ENCODE measurements at regions not wholly inside any gene's neighbourhood (a gene's known extent, or its start where the extent isn't known, plus 50 kb on each side); places are given as distances from the start of the nearest gene placed in this dataset.

DNA sequence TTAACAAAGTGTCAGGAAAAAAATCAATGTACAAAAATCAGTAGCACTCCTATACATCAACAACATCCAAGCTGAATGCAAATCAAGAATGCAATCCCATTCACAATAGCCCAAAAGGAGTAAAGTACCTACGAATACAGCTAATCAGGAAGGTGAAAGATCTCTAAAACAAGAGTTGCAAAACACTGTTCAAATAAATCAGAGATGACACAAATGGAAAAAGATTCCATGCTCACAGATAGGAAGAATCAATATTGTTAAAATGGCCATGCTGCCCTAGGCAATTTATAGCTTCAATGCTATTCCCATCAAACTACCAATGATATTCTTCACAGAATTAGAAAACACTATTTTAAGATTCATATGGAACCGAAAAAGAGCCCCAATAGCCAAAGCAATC lies 223.7 kb upstream of the CD96 start:
- Mint-ChIP-seq H3K36me3 (no peaks in the 10 kb centered on the region), H3K4me1 (peaks cover 16% of the 10 kb centered on the region), H3K27me3 (ENCODE audit: low read depth) (no peaks in the 10 kb centered on the region), H3K4me3 (no peak overlapping the region), H3K9me3 (peaks cover 4% of the 10 kb centered on the region), H3K27ac (no peak overlapping the region)
- no peak for DNase-seq (ENCODE audit: low spot score in 2 of 2, unreplicated experiment in 2 of 2)
- TF ChIP-seq, protein P1, sequence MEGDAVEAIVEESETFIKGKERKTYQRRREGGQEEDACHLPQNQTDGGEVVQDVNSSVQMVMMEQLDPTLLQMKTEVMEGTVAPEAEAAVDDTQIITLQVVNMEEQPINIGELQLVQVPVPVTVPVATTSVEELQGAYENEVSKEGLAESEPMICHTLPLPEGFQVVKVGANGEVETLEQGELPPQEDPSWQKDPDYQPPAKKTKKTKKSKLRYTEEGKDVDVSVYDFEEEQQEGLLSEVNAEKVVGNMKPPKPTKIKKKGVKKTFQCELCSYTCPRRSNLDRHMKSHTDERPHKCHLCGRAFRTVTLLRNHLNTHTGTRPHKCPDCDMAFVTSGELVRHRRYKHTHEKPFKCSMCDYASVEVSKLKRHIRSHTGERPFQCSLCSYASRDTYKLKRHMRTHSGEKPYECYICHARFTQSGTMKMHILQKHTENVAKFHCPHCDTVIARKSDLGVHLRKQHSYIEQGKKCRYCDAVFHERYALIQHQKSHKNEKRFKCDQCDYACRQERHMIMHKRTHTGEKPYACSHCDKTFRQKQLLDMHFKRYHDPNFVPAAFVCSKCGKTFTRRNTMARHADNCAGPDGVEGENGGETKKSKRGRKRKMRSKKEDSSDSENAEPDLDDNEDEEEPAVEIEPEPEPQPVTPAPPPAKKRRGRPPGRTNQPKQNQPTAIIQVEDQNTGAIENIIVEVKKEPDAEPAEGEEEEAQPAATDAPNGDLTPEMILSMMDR (IDR thresholded peaks at IDR 0.05; ENCODE audit: unreplicated experiment), result no peak

DNA sequence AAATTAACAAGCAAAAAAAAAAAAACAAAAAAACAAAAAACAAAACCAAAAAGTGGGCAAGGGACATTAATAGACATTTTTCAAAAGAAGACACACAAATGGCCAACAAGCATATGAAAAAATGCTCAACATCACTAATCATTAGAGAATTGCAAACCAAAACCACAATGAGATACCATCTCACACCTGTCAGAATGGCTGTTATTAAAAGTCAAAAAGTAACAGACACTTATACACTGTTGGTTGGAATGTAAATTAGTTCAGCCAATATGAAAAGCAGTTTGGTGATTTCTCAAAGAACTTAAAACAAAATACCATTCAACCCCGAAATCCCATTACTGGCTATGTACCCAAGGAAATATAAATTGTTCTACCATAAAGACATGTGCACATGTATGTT lies 222.4 kb upstream of the CD96 start:
- Mint-ChIP-seq H3K4me1 (peaks cover 20% of the 10 kb centered on the region), H3K9me3 (peaks cover 4% of the 10 kb centered on the region), H3K4me3 (no peak overlapping the region), H3K36me3 (no peaks in the 10 kb centered on the region), H3K27me3 (ENCODE audit: low read depth) (no peaks in the 10 kb centered on the region), H3K27ac (no peak overlapping the region)
- no peak for DNase-seq (ENCODE audit: low spot score in 2 of 2, unreplicated experiment in 2 of 2)
- TF ChIP-seq, protein P1 (IDR thresholded peaks at IDR 0.05; ENCODE audit: unreplicated experiment), result no peak

DNA sequence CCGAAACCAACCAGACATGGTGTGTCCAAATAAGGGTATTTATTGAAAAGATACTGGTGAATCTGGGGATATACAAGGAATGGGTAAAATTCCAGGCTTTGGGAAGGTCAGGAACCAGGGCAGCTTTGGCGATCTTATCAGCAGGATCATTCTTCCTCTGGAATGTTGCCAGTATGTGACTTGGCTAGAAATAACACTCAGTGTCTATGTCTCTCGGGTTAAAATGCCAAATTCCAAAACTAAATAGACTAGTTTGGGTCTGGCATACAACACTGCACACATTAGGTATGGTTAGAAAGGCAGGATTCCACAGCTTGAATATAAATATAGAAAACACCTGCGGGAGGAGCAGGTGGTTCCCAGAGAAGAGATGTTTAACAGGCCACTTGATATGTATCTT lies 220.2 kb upstream of the CD96 start:
- peaks cover 20% of the 10 kb centered on the region for H3K4me1 Mint-ChIP-seq
- no peaks in the 10 kb centered on the region for H3K27me3 Mint-ChIP-seq (ENCODE audit: low read depth)
- H3K9me3 Mint-ChIP-seq, result peaks cover 4% of the 10 kb centered on the region
- peak overlapping the region; percentile 18 for H3K27ac Mint-ChIP-seq
- TF ChIP-seq, protein P1 (IDR thresholded peaks at IDR 0.05; ENCODE audit: unreplicated experiment), result no peak
- no peaks in the 10 kb centered on the region for H3K36me3 Mint-ChIP-seq
- no peak for DNase-seq (ENCODE audit: low spot score in 2 of 2, unreplicated experiment in 2 of 2)
- no peak overlapping the region for H3K4me3 Mint-ChIP-seq

DNA sequence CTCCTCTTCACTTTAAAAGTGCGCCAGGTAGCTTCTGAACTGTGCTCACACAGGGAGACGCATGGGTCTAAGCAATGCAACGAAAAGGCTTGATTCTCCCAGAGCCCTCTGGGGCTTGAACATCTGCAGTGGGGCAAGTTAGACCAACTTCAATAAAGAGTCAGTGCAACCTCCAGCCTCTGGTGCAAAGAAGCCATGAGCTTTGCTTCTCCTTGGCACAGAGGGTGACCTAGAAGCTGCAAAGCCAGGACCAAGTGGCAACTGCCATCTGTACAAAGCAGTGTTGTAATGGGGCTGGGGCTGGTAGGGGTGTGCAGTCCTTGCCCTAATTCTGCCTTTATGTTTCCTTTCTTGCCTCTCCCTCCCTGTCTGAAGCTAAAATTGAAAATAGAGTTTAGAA lies 219.0 kb upstream of the CD96 start:
- Mint-ChIP-seq H3K27ac (no peak overlapping the region), H3K4me1 (peaks cover 20% of the 10 kb centered on the region), H3K4me3 (no peak overlapping the region), H3K36me3 (no peaks in the 10 kb centered on the region), H3K27me3 (ENCODE audit: low read depth) (no peaks in the 10 kb centered on the region), H3K9me3 (peaks cover 4% of the 10 kb centered on the region)
- TF ChIP-seq, protein P1 (IDR thresholded peaks at IDR 0.05; ENCODE audit: unreplicated experiment), result no peak
- no peak for DNase-seq (ENCODE audit: low spot score in 2 of 2, unreplicated experiment in 2 of 2)

DNA sequence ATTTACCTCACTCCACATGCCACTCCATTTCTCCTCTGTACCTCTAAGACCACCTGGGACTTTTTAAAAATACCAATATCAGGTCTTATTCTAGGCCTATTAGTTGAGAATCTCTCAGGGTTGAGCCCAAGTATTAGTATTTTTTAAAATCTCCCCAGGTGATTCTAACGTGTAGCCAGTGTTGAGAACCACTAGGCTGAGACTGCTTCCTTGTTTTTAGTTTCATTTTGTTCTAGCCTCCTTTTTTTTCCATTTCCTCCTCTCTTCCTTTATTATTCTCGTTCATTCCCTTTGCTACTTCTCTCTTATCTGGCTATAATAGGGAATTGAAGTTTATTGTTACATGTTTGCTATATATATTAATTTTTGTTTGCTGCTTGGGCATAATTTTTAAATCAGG lies 217.8 kb upstream of the CD96 start:
- Mint-ChIP-seq H3K4me3 (no peak overlapping the region), H3K4me1 (peaks cover 20% of the 10 kb centered on the region), H3K27me3 (ENCODE audit: low read depth) (no peaks in the 10 kb centered on the region), H3K27ac (no peak overlapping the region), H3K9me3 (peaks cover 4% of the 10 kb centered on the region), H3K36me3 (no peaks in the 10 kb centered on the region)
- DNase-seq (ENCODE audit: low spot score in 2 of 2, unreplicated experiment in 2 of 2), result no peak
- TF ChIP-seq, protein P1 (IDR thresholded peaks at IDR 0.05; ENCODE audit: unreplicated experiment), result no peak

DNA sequence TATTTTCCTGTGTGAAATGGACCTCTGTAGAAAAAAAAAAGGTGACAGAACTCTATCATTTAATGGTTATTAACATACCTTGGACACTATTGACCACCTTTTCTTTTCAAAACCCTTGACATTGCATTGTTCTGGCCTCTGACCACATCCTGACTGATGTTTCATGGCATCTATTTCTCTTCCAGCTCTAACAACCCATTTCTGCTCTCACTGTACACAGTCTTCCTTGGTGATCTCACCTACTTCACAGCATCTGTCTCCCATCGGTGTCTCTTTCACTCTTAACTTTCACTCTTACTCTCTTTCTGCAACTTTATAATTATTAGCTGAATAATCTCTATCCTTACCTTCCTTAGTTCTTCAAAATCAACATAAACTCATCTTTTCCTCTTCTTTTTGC lies 217.4 kb upstream of the CD96 start:
- Mint-ChIP-seq H3K36me3 (no peaks in the 10 kb centered on the region), H3K4me3 (no peak overlapping the region), H3K4me1 (peaks cover 20% of the 10 kb centered on the region), H3K9me3 (no peaks in the 10 kb centered on the region), H3K27ac (no peak overlapping the region), H3K27me3 (ENCODE audit: low read depth) (no peaks in the 10 kb centered on the region)
- no peak for DNase-seq (ENCODE audit: low spot score in 2 of 2, unreplicated experiment in 2 of 2)
- TF ChIP-seq, protein P1 (IDR thresholded peaks at IDR 0.05; ENCODE audit: unreplicated experiment), result no peak

Measured in mesothelial cell of epicardium (in vitro differentiated cells).